ENCODE measurements at regions not wholly inside any gene's neighbourhood (a gene's known extent, or its start where the extent isn't known, plus 50 kb on each side); places are given as distances from the start of the nearest gene placed in this dataset.

GRCh38 chr18:77894060-77894459 is 644.4 kb downstream of the GALR1 start:
- no peak for TF ChIP-seq CTCF (IDR thresholded peaks at IDR 0.05 in 8 of 11, conservative IDR thresholded peaks at IDR 0.05 in 3 of 11)
- TF ChIP-seq POLR2A (IDR thresholded peaks at IDR 0.05): no peak

Data from spleen (tissue), 7 donors.